ENCODE measurements at regions not wholly inside any gene's neighbourhood (a gene's known extent, or its start where the extent isn't known, plus 50 kb on each side); places are given as distances from the start of the nearest gene placed in this dataset.

DNA sequence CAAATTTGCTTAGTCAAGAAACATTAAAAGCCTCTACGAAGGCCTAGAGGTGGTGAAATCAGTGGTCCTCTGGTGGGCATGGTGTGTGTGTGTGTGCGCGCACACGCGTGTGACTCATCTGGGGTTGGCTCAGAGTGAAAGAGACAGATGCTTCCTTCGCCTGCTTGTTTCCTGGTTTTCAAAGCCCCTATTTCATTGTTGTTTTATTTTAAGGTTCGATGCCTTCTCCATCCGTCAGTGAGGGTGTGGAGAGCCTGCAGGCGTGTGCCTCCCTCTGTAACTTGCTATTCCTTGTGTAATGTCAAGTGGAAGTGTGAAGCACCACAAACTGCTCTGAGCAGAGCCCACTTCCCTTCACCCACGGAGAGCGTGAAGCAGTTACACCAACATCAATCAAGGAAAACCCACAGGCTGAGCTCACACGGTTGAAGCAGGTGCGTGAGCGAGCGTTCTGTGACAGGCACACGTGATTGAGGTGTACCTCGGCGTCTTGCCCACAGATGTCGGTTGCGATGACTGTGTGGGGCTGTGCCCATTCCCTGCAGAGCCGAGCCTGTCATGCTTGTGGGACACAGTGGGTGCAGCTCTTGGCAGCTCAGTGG is 233.9 kb downstream of the PRL start:
- no peaks in the 10 kb centered on the region for H3K79me2 ChIP-seq (ENCODE audit: insufficient read depth, low read depth, low read length)
- intact Hi-C loops (cut with micrococcal nuclease; ENCODE audit: unreplicated experiment) = no loop called here
- DNase-seq (ENCODE audit: low spot score) = no peak
- no peaks in the 10 kb centered on the region for H3K9me3 ChIP-seq (ENCODE audit: low read length)
- no peak overlapping the region for H3K27ac ChIP-seq (ENCODE audit: low read depth, low read length, poor library complexity, severe bottlenecking)
- no peak overlapping the region for H3K4me3 ChIP-seq (ENCODE audit: low read depth, low read length, poor library complexity, severe bottlenecking)
- BruUV-seq (replicated peaks) = no TSS peak
- no peaks in the 10 kb centered on the region for H3K36me3 ChIP-seq (ENCODE audit: insufficient read depth, low read length)
- TF ChIP-seq, protein P1, sequence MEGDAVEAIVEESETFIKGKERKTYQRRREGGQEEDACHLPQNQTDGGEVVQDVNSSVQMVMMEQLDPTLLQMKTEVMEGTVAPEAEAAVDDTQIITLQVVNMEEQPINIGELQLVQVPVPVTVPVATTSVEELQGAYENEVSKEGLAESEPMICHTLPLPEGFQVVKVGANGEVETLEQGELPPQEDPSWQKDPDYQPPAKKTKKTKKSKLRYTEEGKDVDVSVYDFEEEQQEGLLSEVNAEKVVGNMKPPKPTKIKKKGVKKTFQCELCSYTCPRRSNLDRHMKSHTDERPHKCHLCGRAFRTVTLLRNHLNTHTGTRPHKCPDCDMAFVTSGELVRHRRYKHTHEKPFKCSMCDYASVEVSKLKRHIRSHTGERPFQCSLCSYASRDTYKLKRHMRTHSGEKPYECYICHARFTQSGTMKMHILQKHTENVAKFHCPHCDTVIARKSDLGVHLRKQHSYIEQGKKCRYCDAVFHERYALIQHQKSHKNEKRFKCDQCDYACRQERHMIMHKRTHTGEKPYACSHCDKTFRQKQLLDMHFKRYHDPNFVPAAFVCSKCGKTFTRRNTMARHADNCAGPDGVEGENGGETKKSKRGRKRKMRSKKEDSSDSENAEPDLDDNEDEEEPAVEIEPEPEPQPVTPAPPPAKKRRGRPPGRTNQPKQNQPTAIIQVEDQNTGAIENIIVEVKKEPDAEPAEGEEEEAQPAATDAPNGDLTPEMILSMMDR (conservative IDR thresholded peaks at IDR 0.05; ENCODE audit: low read length) = no peak
- no peak for TF ChIP-seq EZH2phosphoT487 (IDR thresholded peaks at IDR 0.05; ENCODE audit: borderline replicate concordance, low read depth, low read length)
- CTCF ChIA-PET (ENCODE audit: unreplicated experiment) = no interaction called here
- H2AFZ ChIP-seq (ENCODE audit: low read length) = no peak overlapping the region
- no peak overlapping the region for H3K4me2 ChIP-seq (ENCODE audit: low read length)
- no peaks in the 10 kb centered on the region for H4K20me1 ChIP-seq (ENCODE audit: insufficient read depth, low read length)
- H3K9me2 ChIP-seq (ENCODE audit: insufficient read depth, low read length) = no peaks in the 10 kb centered on the region
- H3K4me1 ChIP-seq (ENCODE audit: insufficient read depth, low read length, poor library complexity, severe bottlenecking) = no peaks in the 10 kb centered on the region
- POLR2A ChIA-PET = no interaction called here

DNA sequence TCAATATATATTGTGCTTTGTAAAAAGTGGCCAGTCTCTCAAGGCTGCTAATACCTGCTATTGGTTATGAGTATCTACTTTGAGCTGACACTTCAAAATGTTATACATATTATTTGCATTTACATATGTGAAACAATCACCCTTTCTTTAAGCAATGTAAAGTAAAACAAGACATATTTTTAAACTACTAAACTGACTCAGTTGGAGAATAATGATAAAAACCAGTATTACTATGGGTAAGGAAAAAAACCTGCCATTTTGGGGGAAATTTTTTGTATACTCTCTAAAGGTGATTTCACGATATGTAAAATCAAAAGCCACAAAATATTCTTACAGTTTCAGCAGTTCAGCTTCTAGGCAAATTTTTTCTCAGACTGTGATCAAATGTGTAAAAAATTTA is 232.3 kb downstream of the PRL start:
- H3K36me3 ChIP-seq (ENCODE audit: insufficient read depth, low read length) = no peaks in the 10 kb centered on the region
- no TSS peak for BruUV-seq (replicated peaks)
- DNase-seq (ENCODE audit: low spot score) = no peak
- CTCF ChIA-PET (ENCODE audit: unreplicated experiment) = no interaction called here
- H3K4me2 ChIP-seq (ENCODE audit: low read length) = no peak overlapping the region
- no peak overlapping the region for H2AFZ ChIP-seq (ENCODE audit: low read length)
- POLR2A ChIA-PET = no interaction called here
- no peak for TF ChIP-seq EZH2phosphoT487 (IDR thresholded peaks at IDR 0.05; ENCODE audit: borderline replicate concordance, low read depth, low read length)
- TF ChIP-seq, protein P1 (conservative IDR thresholded peaks at IDR 0.05; ENCODE audit: low read length) = no peak
- H3K4me3 ChIP-seq (ENCODE audit: low read depth, low read length, poor library complexity, severe bottlenecking) = no peak overlapping the region
- no peaks in the 10 kb centered on the region for H3K4me1 ChIP-seq (ENCODE audit: insufficient read depth, low read length, poor library complexity, severe bottlenecking)
- no peaks in the 10 kb centered on the region for H3K9me3 ChIP-seq (ENCODE audit: low read length)
- no peaks in the 10 kb centered on the region for H3K79me2 ChIP-seq (ENCODE audit: insufficient read depth, low read depth, low read length)
- no peaks in the 10 kb centered on the region for H4K20me1 ChIP-seq (ENCODE audit: insufficient read depth, low read length)
- intact Hi-C loops (cut with micrococcal nuclease; ENCODE audit: unreplicated experiment) = no loop called here
- H3K9me2 ChIP-seq (ENCODE audit: insufficient read depth, low read length) = no peaks in the 10 kb centered on the region
- no peak overlapping the region for H3K27ac ChIP-seq (ENCODE audit: low read depth, low read length, poor library complexity, severe bottlenecking)

DNA sequence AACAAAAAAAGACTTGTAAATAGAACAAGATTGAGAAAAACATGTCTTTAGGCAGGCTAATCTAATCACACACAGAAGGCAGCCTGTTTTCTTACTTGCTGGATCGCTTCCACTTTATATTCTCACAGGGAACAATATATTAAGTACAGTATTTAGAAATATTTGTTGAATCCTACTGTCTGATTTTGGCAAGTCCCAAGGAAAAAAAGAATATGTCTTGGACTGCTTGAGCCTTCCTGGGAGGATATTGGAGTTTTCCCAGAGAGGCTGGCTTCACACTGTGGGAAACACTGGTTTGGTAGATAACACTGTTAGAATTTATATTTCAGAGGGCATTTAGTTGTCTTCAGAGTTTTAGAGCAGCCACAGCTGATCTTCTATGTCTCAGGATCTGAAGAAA is 229.7 kb downstream of the PRL start:
- CTCF ChIA-PET (ENCODE audit: unreplicated experiment) = no interaction called here
- Histone ChIP-seq H4K20me1 (ENCODE audit: insufficient read depth, low read length) (no peaks in the 10 kb centered on the region), H3K79me2 (ENCODE audit: insufficient read depth, low read depth, low read length) (no peaks in the 10 kb centered on the region), H3K4me2 (ENCODE audit: low read length) (no peak overlapping the region), H3K9me3 (ENCODE audit: low read length) (no peaks in the 10 kb centered on the region), H2AFZ (ENCODE audit: low read length) (no peak overlapping the region), H3K4me1 (ENCODE audit: insufficient read depth, low read length, poor library complexity, severe bottlenecking) (no peaks in the 10 kb centered on the region), H3K9me2 (ENCODE audit: insufficient read depth, low read length) (no peaks in the 10 kb centered on the region), H3K36me3 (ENCODE audit: insufficient read depth, low read length) (no peaks in the 10 kb centered on the region), H3K27ac (ENCODE audit: low read depth, low read length, poor library complexity, severe bottlenecking) (no peak overlapping the region), H3K4me3 (ENCODE audit: low read depth, low read length, poor library complexity, severe bottlenecking) (no peak overlapping the region)
- TF ChIP-seq, protein P1 (conservative IDR thresholded peaks at IDR 0.05; ENCODE audit: low read length) = no peak
- no peak for TF ChIP-seq EZH2phosphoT487 (IDR thresholded peaks at IDR 0.05; ENCODE audit: borderline replicate concordance, low read depth, low read length)
- POLR2A ChIA-PET = interaction anchor here (0.5 kb wide), 1 partner anchor 1340 kb away, joined by 3 read pairs; no protein-coding TSS in a partner anchor
- BruUV-seq (replicated peaks) = no TSS peak
- intact Hi-C loops (cut with micrococcal nuclease; ENCODE audit: unreplicated experiment) = no loop called here
- no peak for DNase-seq (ENCODE audit: low spot score)
